Loucy (cell line): ENCODE measurements at regions not wholly inside any gene's neighbourhood (a gene's known extent, or its start where the extent isn't known, plus 50 kb on each side); places are given as distances from the start of the nearest gene placed in this dataset.

Source experiments
- H2AFZ ChIP-seq: fragments of 200-600 bp; sonication (generic); 2 replicates; pipeline ENCODE4 v1.6.0; 2016; ENCODE audit warnings: antibody characterized with exemption, mild to moderate bottlenecking, low read length, moderate library complexity
- H3F3A ChIP-seq: fragments of 200-600 bp; 2 replicates; pipeline ENCODE4 v1.6.0; 2016; ENCODE audit warnings: antibody characterized with exemption, low read depth, mild to moderate bottlenecking
- H3K27me3 ChIP-seq: fragments of 200-600 bp; sonication (generic); 2 replicates; pipeline ENCODE4 v1.6.1; 2014; ENCODE audit warnings: low read length, mild to moderate bottlenecking; ENCODE audit not compliant: insufficient read depth, poor library complexity, severe bottlenecking
- H3K36me3 ChIP-seq: fragments of 200-600 bp; sonication (generic); 2 replicates; pipeline ENCODE4 v1.6.1; 2016; ENCODE audit warnings: low read length; ENCODE audit not compliant: insufficient read depth
- H3K4me1 ChIP-seq: fragments of 200-600 bp; sonication (generic); 2 replicates; pipeline ENCODE4 v1.5.1; 2014; ENCODE audit warnings: low read length, mild to moderate bottlenecking; ENCODE audit not compliant: insufficient read depth, poor library complexity, severe bottlenecking
- H3K4me2 ChIP-seq: fragments of 200-600 bp; sonication (generic); 2 replicates; pipeline ENCODE4 v1.6.0; 2014; ENCODE audit warnings: antibody characterized with exemption, low read length, low read depth, mild to moderate bottlenecking; ENCODE audit not compliant: poor library complexity, severe bottlenecking
- H3K4me3 ChIP-seq: fragments of 200-600 bp; sonication (generic); 2 replicates; pipeline ENCODE4 v1.5.1; 2014; ENCODE audit warnings: low read length, mild to moderate bottlenecking, mixed read lengths; ENCODE audit not compliant: poor library complexity, severe bottlenecking
- H3K79me2 ChIP-seq: fragments of 200-600 bp; sonication (generic); 2 replicates; pipeline ENCODE4 v1.6.1; 2014; ENCODE audit warnings: low read length; ENCODE audit not compliant: insufficient read depth
- H3K9ac ChIP-seq: fragments of 200-600 bp; sonication (generic); 2 replicates; pipeline ENCODE4 v1.6.0; 2014; ENCODE audit warnings: mild to moderate bottlenecking, low read depth, low read length, moderate library complexity; ENCODE audit not compliant: poor library complexity, severe bottlenecking
- H3K9me2 ChIP-seq: fragments of 200-600 bp; sonication (generic); replicated peaks from 2 replicates; pipeline ENCODE4 v1.6.1; 2016; ENCODE audit warnings: low read depth, low read length, mixed read lengths
- H3K9me3 ChIP-seq: fragments of 200-600 bp; sonication (generic); 2 replicates; pipeline ENCODE4 v1.6.1; 2014; ENCODE audit warnings: mild to moderate bottlenecking, antibody characterized with exemption, low read length, low read depth; ENCODE audit not compliant: insufficient read depth
- H4K20me1 ChIP-seq: fragments of 200-600 bp; sonication (generic); 2 replicates; pipeline ENCODE4 v1.6.0; 2014; ENCODE audit warnings: antibody characterized with exemption, low read length, mild to moderate bottlenecking; ENCODE audit not compliant: insufficient read depth, poor library complexity, severe bottlenecking
- EZH2phosphoT487 ChIP-seq: fragments of 200-600 bp; IDR thresholded peaks from 2 replicates; pipeline ENCODE4 v1.6.1; 2018; ENCODE audit warnings: antibody characterized with exemption, mild to moderate bottlenecking, moderate library complexity, borderline replicate concordance
- TF ChIP-seq, protein P1 (sequence below): fragments of 200-600 bp; sonication (generic); conservative IDR thresholded peaks from 2 replicates; pipeline ENCODE4 v1.5.1; 2014; ENCODE audit warnings: mild to moderate bottlenecking, antibody characterized with exemption, low read length

DNA sequence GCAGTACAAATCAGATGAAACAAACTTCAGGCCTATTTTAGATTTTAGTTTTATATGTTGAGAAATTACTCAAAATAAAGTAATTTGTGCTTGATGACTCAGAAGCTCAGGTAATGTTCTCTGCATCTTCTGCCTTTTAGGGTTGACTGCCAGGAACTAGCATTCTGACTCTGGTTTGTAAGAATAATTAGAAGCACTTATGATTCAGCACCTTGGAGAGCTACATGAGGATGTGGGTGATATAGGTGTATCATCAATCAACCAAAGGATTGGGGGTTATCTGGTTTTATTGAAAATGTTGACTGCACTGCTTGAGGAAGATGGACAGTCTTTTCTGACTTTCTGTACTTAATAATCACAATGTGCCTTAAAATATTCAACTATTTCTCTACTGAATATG is 118.7 kb upstream of the SGCD start:
- H3K9me3 ChIP-seq, result no peaks in the 10 kb centered on the region
- TF ChIP-seq, protein P1, sequence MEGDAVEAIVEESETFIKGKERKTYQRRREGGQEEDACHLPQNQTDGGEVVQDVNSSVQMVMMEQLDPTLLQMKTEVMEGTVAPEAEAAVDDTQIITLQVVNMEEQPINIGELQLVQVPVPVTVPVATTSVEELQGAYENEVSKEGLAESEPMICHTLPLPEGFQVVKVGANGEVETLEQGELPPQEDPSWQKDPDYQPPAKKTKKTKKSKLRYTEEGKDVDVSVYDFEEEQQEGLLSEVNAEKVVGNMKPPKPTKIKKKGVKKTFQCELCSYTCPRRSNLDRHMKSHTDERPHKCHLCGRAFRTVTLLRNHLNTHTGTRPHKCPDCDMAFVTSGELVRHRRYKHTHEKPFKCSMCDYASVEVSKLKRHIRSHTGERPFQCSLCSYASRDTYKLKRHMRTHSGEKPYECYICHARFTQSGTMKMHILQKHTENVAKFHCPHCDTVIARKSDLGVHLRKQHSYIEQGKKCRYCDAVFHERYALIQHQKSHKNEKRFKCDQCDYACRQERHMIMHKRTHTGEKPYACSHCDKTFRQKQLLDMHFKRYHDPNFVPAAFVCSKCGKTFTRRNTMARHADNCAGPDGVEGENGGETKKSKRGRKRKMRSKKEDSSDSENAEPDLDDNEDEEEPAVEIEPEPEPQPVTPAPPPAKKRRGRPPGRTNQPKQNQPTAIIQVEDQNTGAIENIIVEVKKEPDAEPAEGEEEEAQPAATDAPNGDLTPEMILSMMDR, result no peak
- TF ChIP-seq EZH2phosphoT487, result no peak
- no peaks in the 10 kb centered on the region for H3K79me2 ChIP-seq
- H3K36me3 ChIP-seq, result no peaks in the 10 kb centered on the region
- H3K27me3 ChIP-seq, result no peaks in the 10 kb centered on the region
- H4K20me1 ChIP-seq, result no peaks in the 10 kb centered on the region
- no peak overlapping the region for H3K9ac ChIP-seq
- H3K4me2 ChIP-seq, result no peak overlapping the region
- no peak overlapping the region for H2AFZ ChIP-seq
- no peaks in the 10 kb centered on the region for H3K9me2 ChIP-seq
- no peaks in the 10 kb centered on the region for H3F3A ChIP-seq
- H3K4me3 ChIP-seq, result no peak overlapping the region
- no peaks in the 10 kb centered on the region for H3K4me1 ChIP-seq

DNA sequence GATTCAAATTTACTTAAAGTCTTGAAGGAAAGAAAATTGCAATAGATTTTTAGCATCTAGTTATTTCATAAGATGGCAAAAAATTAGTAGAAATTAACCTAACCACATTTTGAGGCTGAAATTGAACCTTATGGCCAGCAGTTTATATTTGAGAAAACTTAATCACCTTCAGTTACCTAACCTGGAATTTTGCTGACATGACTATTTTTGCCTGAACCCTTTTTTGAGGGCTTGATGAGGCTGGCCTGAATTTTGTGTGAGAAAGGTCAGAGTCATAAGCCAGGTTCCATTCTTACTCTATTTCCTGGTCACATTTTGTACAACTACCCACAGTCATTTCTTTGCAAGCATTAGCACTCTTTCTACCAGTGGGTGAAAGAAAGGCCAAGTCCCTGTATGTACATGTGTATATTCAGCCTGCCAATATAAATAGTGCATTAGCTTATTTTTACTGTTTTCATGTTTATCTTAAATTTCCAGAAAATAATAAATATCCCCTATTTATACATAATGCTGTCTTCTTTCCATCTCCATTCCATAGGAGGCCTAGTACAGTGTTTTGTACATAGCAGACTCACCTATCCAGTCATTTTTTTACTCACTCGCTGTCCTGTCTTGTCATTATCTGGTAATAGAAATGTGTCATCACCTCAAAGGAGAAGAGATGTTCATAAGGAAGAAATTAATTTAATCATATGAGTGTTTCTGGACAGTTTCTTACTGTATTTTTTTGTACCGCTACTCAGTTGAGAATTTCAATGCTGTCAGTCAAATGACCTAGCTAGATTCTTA is 108.4 kb upstream of the SGCD start:
- Histone ChIP-seq H3K9me3 (no peaks in the 10 kb centered on the region), H3K4me3 (no peak overlapping the region), H3K9ac (no peak overlapping the region), H3K36me3 (no peaks in the 10 kb centered on the region), H3K79me2 (no peaks in the 10 kb centered on the region), H2AFZ (no peak overlapping the region), H3K4me1 (no peaks in the 10 kb centered on the region), H3F3A (no peaks in the 10 kb centered on the region), H3K9me2 (no peaks in the 10 kb centered on the region), H3K27me3 (no peaks in the 10 kb centered on the region), H3K4me2 (no peak overlapping the region), H4K20me1 (no peaks in the 10 kb centered on the region)
- TF ChIP-seq, protein P1, result no peak
- TF ChIP-seq EZH2phosphoT487, result no peak

DNA sequence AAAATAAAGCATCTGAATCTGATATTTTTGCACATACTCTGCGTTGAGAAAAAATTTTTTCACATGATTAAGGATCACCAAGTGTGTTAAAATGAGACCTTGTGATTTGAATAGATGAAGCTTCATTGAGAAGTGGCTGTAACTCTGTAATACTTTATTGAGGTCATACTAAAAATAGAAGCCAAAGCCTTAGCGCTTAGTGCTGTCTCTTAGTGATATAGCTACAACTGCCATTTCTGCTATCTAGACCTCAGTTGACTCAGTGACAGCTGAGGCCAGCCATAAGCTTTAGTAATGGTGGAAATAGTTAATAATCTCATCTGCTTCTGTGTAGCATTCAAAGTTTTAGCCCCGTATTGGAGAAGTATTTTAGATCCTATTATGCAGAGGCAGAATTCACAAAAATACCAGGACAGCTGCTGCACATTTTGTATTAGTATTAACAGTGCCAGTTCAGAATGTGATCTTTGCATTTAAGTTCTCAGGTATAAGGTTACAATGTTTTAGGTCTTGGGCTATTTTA is 107.4 kb upstream of the SGCD start:
- H3K36me3 ChIP-seq, result no peaks in the 10 kb centered on the region
- no peaks in the 10 kb centered on the region for H3F3A ChIP-seq
- no peaks in the 10 kb centered on the region for H3K27me3 ChIP-seq
- no peak overlapping the region for H3K4me3 ChIP-seq
- H3K79me2 ChIP-seq, result no peaks in the 10 kb centered on the region
- H3K9me3 ChIP-seq, result no peaks in the 10 kb centered on the region
- H2AFZ ChIP-seq, result no peak overlapping the region
- TF ChIP-seq EZH2phosphoT487, result no peak
- no peaks in the 10 kb centered on the region for H3K4me1 ChIP-seq
- no peak overlapping the region for H3K4me2 ChIP-seq
- no peaks in the 10 kb centered on the region for H4K20me1 ChIP-seq
- H3K9me2 ChIP-seq, result no peaks in the 10 kb centered on the region
- H3K9ac ChIP-seq, result no peak overlapping the region
